Stimulated activated CD4-positive, alpha-beta T cell treated with anti-CD3 and anti-CD28 coated beads, Interleukin-4, amount 100 ng/mL, for 1 hour (primary cell): ENCODE measurements at regions not wholly inside any gene's neighbourhood (a gene's known extent, or its start where the extent isn't known, plus 50 kb on each side); places are given as distances from the start of the nearest gene placed in this dataset.

Source experiments
- DNase-seq: peaks from one replicate; pipeline ENCODE4 v3.0.0-alpha.2; 2020

DNA sequence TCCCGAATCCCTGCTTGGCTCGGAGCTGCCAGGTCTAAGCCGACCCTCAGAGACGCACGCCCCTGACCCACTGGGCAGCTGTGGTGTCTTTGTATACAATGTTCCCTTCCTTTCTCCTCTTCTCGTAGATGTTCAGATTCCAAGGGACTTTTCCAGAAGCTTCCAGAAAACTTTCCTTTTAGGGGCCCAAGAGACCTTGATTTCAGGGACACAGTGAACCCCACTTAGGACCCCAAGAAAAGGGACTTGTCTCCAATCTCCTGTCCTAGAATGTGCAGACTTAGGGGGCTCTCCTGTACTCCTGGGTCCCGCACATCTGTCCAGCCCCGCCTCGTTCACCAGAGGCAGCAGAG lies 103.5 kb downstream of the EDN3 start:
- no peak for DNase-seq

DNA sequence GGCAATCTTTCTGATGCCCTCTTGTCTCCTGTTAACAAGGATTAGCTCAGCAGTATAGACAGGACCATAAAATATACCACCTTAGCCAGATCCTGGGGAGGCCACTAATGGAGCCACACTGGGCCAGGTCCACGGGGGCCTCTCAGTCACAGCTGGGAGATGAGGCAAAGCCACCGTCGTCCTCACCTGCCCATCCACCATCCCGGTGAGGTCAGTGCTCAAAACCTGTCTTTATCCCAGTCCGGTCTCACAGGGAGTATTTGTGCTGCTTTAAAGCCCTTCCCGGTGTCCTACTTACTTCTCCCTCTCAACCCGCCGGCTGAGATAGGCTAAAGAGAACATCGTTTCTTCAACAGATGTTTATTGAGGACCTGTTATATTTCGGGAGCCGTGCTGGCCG lies 104.3 kb downstream of the EDN3 start:
- no peak for DNase-seq

DNA sequence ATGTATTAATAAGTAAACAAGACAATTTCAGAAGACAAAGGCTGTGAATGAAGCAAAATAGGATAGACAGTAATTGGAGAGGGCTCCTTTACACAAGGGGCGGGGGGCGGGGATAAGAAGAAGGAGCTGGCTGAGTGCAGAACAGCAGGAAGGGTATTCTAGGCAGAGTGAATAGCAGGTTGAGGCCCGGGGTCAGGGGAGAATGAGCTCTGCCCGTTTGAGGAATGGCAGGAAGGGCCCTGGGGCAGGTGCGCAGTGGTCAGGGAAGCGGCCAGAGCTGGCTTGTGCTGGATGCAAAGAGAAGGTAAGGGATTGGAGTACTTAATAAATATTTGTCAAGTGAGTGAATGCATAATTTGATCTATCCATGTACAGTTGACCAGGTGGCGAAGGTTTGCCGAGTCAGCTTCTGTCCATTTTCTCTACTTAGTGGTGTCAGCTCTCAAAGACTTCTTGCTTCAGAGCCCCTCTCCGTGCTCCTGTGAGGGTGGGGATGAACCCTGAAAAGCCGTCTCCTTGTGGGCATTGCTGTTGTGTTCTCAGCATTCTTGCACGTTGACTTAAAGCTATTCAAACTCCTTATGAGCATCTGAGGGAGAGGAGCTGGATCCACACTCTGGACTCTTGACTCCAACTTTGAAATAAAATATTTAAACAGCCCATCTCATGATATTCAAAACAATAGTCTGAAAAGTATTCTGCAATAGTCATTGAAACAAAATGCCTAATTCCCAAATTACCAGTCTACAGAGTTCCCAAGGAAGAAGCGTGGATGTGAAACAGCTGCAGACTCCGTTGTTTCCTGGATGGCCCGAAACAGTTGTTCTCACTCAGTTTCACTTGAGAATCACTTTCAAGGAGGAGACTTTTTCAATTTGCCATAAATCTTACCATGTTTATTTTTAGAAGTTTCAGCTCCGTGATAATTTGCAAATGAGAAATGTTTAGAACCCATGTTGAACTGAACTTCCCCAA lies 105.1 kb downstream of the EDN3 start:
- no peak for DNase-seq

DNA sequence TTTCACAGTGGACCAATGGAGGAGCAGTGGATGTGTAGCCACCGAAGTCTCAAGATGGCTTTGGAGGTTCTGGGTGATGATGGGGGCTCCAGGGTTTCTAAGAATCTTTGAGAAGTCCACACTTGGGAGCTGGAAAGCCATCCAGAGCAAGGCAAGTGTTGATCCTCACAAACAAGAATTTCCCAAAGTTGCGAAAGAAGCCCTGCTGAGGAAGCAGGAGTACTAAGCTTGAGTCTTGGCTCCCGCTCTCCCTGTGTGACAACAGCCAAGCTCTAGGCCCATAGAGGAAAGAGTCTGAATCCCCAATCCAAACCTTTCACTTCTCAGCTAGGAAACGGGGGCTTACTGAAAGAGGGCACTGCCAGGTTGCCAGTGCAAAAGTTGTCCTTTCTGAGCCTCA lies 106.0 kb downstream of the EDN3 start:
- no peak for DNase-seq

GRCh38 chr20:59411170-59411569 lies 110.8 kb downstream of the EDN3 start:
- DNase-seq = no peak

DNA sequence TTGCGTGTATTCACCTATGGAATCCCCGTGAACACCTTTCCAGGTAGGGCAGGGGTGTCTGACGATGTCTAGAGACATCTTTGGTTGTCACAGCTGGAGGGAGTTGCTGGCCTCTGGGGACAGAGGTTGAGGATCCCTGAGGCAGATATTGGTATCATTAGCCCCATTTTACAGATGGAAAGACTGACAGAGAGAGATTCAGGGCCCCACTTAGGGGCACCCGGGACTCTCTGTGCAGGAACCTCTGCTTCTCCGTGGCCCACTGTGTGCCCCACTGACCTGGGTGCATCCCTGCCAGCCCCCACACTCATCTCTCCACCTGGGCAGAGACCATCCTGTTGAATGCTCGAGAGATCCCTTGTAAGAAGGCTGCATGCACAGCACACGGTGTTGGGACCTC lies 111.2 kb downstream of the EDN3 start:
- DNase-seq = no peak

DNA sequence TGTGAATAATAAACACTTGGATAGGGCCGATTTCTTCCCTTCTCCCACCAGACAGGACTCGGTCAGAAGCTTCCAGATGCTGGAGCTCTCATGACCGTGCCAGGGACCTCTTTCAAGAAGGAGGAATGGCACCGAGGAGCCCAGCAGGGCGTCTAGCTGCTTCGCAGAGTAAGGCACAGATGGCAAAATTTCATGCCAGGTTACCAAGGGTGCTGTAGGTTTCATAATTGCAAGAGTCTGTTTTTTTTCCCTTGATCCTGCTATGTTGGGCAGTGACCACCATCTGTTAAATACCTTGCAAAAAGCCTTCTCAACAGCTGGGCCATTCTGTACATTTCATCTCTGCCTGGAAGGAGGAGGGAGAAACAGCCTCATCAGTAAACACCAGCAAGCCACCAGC lies 111.8 kb downstream of the EDN3 start:
- no peak for DNase-seq

GRCh38 chr20:59412875-59413284 lies 112.5 kb downstream of the EDN3 start:
- DNase-seq = no peak

- DNase-seq = no peak
These were observed 113.0 kb downstream of the EDN3 start for GRCh38 chr20:59413326-59413865.

- no peak for DNase-seq
These were observed 114.7 kb downstream of the EDN3 start for GRCh38 chr20:59414936-59415623.

- DNase-seq = no peak
These were observed 116.5 kb downstream of the EDN3 start for GRCh38 chr20:59416916-59417315.

DNA sequence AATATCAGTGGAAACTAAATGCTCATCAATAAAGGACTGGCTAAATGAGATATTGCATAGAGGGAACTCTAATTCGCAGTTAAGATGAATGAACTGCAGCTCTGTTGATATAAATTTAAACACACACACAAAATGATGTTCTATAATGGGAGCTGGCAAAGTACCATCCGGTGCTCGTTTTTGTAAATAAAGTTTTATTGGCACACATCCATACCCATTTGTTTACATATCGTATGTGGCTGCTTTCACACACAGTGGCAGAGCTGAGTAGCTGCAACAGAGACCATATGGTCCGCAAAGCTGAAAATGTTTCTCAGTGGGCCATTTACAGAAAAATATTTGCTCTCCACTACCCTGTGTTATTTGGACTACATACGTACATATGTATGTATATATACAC lies 120.7 kb downstream of the EDN3 start:
- DNase-seq = no peak

- no peak for DNase-seq
These were observed 121.7 kb downstream of the EDN3 start for GRCh38 chr20:59421920-59422637.

DNA sequence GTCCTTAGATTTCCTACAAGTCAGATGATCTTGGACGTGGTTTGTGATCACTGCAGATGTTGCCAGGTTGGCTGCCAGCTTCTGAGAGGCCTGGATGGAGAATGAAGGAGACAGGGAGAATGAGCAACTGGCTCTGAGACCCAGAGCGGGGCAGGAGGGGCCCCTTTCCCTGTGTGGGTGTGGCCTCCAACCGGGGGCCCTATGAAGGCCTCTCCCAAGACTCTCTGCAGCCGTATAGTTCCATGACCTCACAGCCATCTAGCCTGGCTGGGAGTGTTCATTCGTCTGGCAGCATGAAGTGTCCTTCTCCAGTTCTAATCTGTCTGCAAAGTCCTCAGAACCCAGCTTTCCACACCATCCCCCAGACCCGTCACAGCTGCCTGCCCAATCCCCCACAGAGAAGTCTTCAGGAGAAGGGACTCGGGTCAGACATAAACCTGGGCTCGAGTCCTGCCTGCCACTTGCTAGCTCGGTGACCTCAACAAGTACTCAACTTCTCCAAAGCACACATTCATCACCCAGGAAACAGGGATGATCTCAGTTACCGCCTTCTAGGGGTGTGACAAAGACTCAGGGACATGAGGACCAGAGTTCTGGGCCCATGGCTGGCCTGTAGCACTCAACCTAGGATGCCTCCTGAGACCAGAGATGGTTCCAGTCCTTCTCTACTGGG lies 122.6 kb downstream of the EDN3 start:
- no peak for DNase-seq

GRCh38 chr20:59424976-59425375 lies 124.6 kb downstream of the EDN3 start:
- no peak for DNase-seq

GRCh38 chr20:59425572-59425971 lies 125.2 kb downstream of the EDN3 start:
- DNase-seq = no peak

DNA sequence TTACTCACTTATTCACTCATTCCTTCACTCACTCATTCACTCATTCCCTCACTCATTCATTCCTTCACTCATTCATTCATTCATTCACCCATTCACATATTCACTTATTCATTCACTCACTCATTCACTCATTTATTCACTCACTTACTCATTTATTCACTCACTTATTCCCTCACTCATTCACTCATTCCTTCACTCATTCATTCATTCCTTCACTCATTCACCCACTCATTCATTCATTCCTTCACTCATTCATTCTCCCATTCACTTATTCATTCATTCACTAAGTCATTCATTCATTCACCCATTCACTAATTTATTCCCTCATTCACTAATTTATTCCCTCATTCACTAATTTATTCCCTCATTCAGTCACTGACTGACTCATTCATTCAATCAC lies 127.6 kb downstream of the EDN3 start:
- no peak for DNase-seq

GRCh38 chr20:59428441-59429205 lies 128.2 kb downstream of the EDN3 start:
- DNase-seq = no peak

- no peak for DNase-seq
These were observed 129.0 kb downstream of the EDN3 start for GRCh38 chr20:59429396-59429795.

DNA sequence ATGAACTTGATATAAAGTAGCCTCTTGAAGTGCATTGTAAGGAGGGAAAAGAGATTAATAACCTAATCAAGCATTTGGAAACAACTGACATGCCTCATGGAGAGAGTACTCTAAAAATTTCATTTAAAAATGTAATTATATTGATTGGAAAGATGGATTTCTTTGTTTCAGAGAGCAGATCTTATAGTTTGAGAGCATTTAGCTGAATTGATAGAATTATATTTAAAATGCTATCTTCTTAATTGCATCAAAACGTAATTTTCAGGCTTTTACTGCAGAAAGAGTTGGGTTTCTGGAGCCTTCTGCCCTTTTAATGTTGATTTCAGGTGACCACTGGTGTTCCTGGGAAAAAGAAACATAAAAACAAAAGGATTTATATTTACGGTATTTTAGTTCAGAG lies 130.6 kb downstream of the EDN3 start:
- DNase-seq = no peak

GRCh38 chr20:59434960-59435359 lies 134.5 kb downstream of the EDN3 start:
- DNase-seq = no peak

GRCh38 chr20:59435518-59435917 lies 135.1 kb downstream of the EDN3 start:
- no peak for DNase-seq
